Motor neuron (in vitro differentiated cells): ENCODE measurements at regions not wholly inside any gene's neighbourhood (a gene's known extent, or its start where the extent isn't known, plus 50 kb on each side); places are given as distances from the start of the nearest gene placed in this dataset.

Source experiments
- ATAC-seq, 8 experiments: fragments of 200-7000 bp; cut with Tn5 transposase; replicated peaks in 6 of 8; 2 replicates each; pipeline ENCODE4 v1.8.0; 2021; ENCODE audit warnings: mild to moderate bottlenecking in 8 of 8, moderate library complexity in 8 of 8
- H3K27ac ChIP-seq, 2 donors: fragments of 250-450 bp; sonication (Bioruptor Pico); 2 replicates each; pipeline ENCODE4 v1.9.0; 2021; ENCODE audit warnings: antibody characterized with exemption in 2 of 2, mild to moderate bottlenecking in 2 of 2, moderate library complexity in 1 of 2
- H3K4me1 ChIP-seq, 2 donors: fragments of 250-450 bp; sonication (Bioruptor Pico); replicated peaks in 1 of 2; 2 replicates each; pipeline ENCODE4 v1.6.1; 2021; ENCODE audit warnings: antibody characterized with exemption in 2 of 2, mild to moderate bottlenecking in 2 of 2, moderate library complexity in 1 of 2
- H3K4me3 ChIP-seq, 5 donors: fragments of 250-450 bp; sonication (Bioruptor Pico); 2 replicates each; pipeline ENCODE4 v1.9.0; 2021; ENCODE audit warnings: antibody characterized with exemption in 5 of 5, mild to moderate bottlenecking in 5 of 5, moderate library complexity in 4 of 5
- WGBS, 10 experiments: fragments of 450-650 bp; shearing (Covaris generic); methylation state at CpG; one replicate each; pipeline ENCODE4 v1.0.0; 2022; 5-methylcytosine and 5-hydroxymethylcytosine counted together
- in situ Hi-C, 9 experiments: fragments of 400-800 bp; cut with MboI; loops; one replicate each; pipeline ENCODE4 v1.15.0; 2021; ENCODE audit warnings: low sequenced_read_pairs in 9 of 9, low pct_unique_long_range_greater_than_20kb in 2 of 9; ENCODE audit not compliant: unreplicated experiment in 9 of 9

GRCh38 chr11:71310184-71310583, 57.8 kb upstream of the SHANK2 start:
- no peaks in the 10 kb centered on the region for H3K4me1 ChIP-seq
- in situ Hi-C loops, result loop anchor here in 1 of 9 experiments (25.0 kb wide), 1 partner anchor 102 kb away; no protein-coding TSS in a partner anchor
- no peak overlapping the region for H3K27ac ChIP-seq
- WGBS, 10 experiments, result 0 to 89% (median 66%) methylated on average over 1 to 4 of the region's 4 CpGs; no CpG with 5 or more reads in 2 of the 10 experiments
- no peak overlapping the region for H3K4me3 ChIP-seq
- no peak for ATAC-seq

GRCh38 chr11:71309611-71310010, 57.2 kb upstream of the SHANK2 start:
- 100% methylated on average over 1 of the region's 1 CpG; no CpG with 5 or more reads in 9 of the 10 experiments for WGBS, 10 experiments
- ATAC-seq, result no peak
- H3K4me1 ChIP-seq, result no peaks in the 10 kb centered on the region
- no peak overlapping the region for H3K4me3 ChIP-seq
- no peak overlapping the region for H3K27ac ChIP-seq
- in situ Hi-C loops, result loop anchor here in 1 of 9 experiments (25.0 kb wide), 1 partner anchor 103 kb away; no protein-coding TSS in a partner anchor

GRCh38 chr11:71309181-71309580, 56.8 kb upstream of the SHANK2 start:
- 63 to 100% (median 83%) methylated on average over 2 to 7 of the region's 7 CpGs; no CpG with 5 or more reads in 3 of the 10 experiments for WGBS, 10 experiments
- in situ Hi-C loops, result loop anchor here in 1 of 9 experiments (25.0 kb wide), 1 partner anchor 103 kb away; no protein-coding TSS in a partner anchor
- H3K27ac ChIP-seq, result no peak overlapping the region

GRCh38 chr11:71307811-71308645, 55.7 kb upstream of the SHANK2 start:
- Histone ChIP-seq H3K4me3 (no peak overlapping the region), H3K4me1 (no peaks in the 10 kb centered on the region), H3K27ac (no peak overlapping the region)
- no peak for ATAC-seq
- in situ Hi-C loops, result loop anchor here in 1 of 9 experiments (25.0 kb wide), 1 partner anchor 104 kb away; no protein-coding TSS in a partner anchor
- 69 to 100% (median 80%) methylated on average over 1 to 4 of the region's 5 CpGs; no CpG with 5 or more reads in 3 of the 10 experiments for WGBS, 10 experiments

More at GRCh38 chr11:71309181-71309580, 56.8 kb upstream of the SHANK2 start:
- Histone ChIP-seq H3K4me3 (no peak overlapping the region), H3K4me1 (no peaks in the 10 kb centered on the region)
- ATAC-seq, result no peak

- Histone ChIP-seq H3K4me1 (no peaks in the 10 kb centered on the region), H3K27ac (no peak overlapping the region), H3K4me3 (no peak overlapping the region)
- in situ Hi-C loops, result loop anchor here in 1 of 9 experiments (25.0 kb wide), 1 partner anchor 107 kb away; no protein-coding TSS in a partner anchor
- 46 to 100% (median 87%) methylated on average over 1 to 6 of the region's 18 CpGs; no CpG with 5 or more reads in 2 of the 10 experiments for WGBS, 10 experiments
- ATAC-seq, result no peak
Measured at GRCh38 chr11:71305451-71306125, 53.2 kb upstream of the SHANK2 start.

- in situ Hi-C loops, result loop anchor here in 1 of 9 experiments (25.0 kb wide), 1 partner anchor 107 kb away; no protein-coding TSS in a partner anchor
- H3K4me1 ChIP-seq, result no peaks in the 10 kb centered on the region
- no peak overlapping the region for H3K27ac ChIP-seq
- H3K4me3 ChIP-seq, result no peak overlapping the region
- 67 to 100% (median 96%) methylated on average over 2 to 6 of the region's 7 CpGs; no CpG with 5 or more reads in 3 of the 10 experiments for WGBS, 10 experiments
- ATAC-seq, result no peak
Measured at GRCh38 chr11:71305041-71305440, 52.7 kb upstream of the SHANK2 start.

- Histone ChIP-seq H3K4me3 (no peak overlapping the region), H3K27ac (no peak overlapping the region), H3K4me1 (no peaks in the 10 kb centered on the region)
- ATAC-seq, result no peak
- WGBS, 10 experiments, result 44 to 100% (median 91%) methylated on average over 1 to 3 of the region's 3 CpGs; no CpG with 5 or more reads in 3 of the 10 experiments
- in situ Hi-C loops, result loop anchor here in 1 of 9 experiments (25.0 kb wide), 1 partner anchor 108 kb away; no protein-coding TSS in a partner anchor
Measured at GRCh38 chr11:71304491-71304890, 52.1 kb upstream of the SHANK2 start.

- 40 to 100% (median 92%) methylated on average over 1 of the region's 1 CpG; no CpG with 5 or more reads in 4 of the 10 experiments for WGBS, 10 experiments
Measured at GRCh38 chr11:71304045-71304444, 51.7 kb upstream of the SHANK2 start.

GRCh38 chr11:71302911-71303310, 50.5 kb upstream of the SHANK2 start:
- in situ Hi-C loops, result loop anchor here in 1 of 9 experiments (25.0 kb wide), 1 partner anchor 109 kb away; no protein-coding TSS in a partner anchor
- Histone ChIP-seq H3K4me3 (no peak overlapping the region), H3K4me1 (no peaks in the 10 kb centered on the region), H3K27ac (no peak overlapping the region)
- no peak for ATAC-seq
- WGBS, 10 experiments, result 64 to 86% (median 75%) methylated on average over 1 to 2 of the region's 2 CpGs; no CpG with 5 or more reads in 5 of the 10 experiments

More at GRCh38 chr11:71304045-71304444, 51.7 kb upstream of the SHANK2 start:
- H3K4me1 ChIP-seq, result no peaks in the 10 kb centered on the region
- no peak overlapping the region for H3K4me3 ChIP-seq
- no peak overlapping the region for H3K27ac ChIP-seq
- in situ Hi-C loops, result loop anchor here in 1 of 9 experiments (25.0 kb wide), 1 partner anchor 108 kb away; no protein-coding TSS in a partner anchor
- no peak for ATAC-seq

GRCh38 chr11:71302534-71302909, 50.1 kb upstream of the SHANK2 start:
- H3K4me3 ChIP-seq, result no peak overlapping the region
- H3K4me1 ChIP-seq, result no peaks in the 10 kb centered on the region
- no peak overlapping the region for H3K27ac ChIP-seq
- no peak for ATAC-seq
- in situ Hi-C loops, result loop anchor here in 1 of 9 experiments (25.0 kb wide), 1 partner anchor 110 kb away; no protein-coding TSS in a partner anchor
- 80 to 100% (median 100%) methylated on average over 1 of the region's 1 CpG; no CpG with 5 or more reads in 6 of the 10 experiments for WGBS, 10 experiments
